HG03432 (cell line): ENCODE measurements at regions not wholly inside any gene's neighbourhood (a gene's known extent, or its start where the extent isn't known, plus 50 kb on each side); places are given as distances from the start of the nearest gene placed in this dataset.

Experiments
- ATAC-seq: cut with Tn5 transposase; IDR thresholded peaks from one replicate; pipeline ENCODE4 v1.9.1; 2021; ENCODE audit warnings: mild to moderate bottlenecking, moderate library complexity; ENCODE audit not compliant: unreplicated experiment

GRCh38 chr3:88535563-88535962 lies 385.8 kb downstream of the C3orf38 start:
- ATAC-seq: no peak

GRCh38 chr3:88542916-88543315 lies 393.2 kb downstream of the C3orf38 start:
- no peak for ATAC-seq

DNA sequence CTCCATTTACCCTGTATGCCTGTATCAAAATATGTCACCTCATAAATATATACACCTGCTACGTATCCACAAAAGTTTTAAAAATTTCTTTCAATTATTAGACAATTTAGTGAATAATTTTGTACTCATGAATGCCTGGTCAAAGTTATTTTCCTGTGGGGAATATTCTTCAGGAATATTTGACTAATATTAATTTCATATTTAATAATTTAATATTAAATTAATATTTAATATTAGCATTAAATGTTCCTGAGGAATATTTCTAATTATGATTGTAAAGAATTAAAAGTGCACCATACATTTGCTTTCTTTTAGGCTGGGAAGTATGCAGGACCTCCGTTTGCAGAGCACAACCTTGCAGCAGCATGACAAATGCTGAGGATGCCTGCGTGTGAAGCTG lies 422.7 kb downstream of the C3orf38 start:
- ATAC-seq: no peak

- no peak for ATAC-seq
Observed at GRCh38 chr3:88573472-88573871, 423.7 kb downstream of the C3orf38 start.

GRCh38 chr3:88574146-88574545 lies 424.4 kb downstream of the C3orf38 start:
- no peak for ATAC-seq

GRCh38 chr3:88584451-88584850 lies 434.7 kb downstream of the C3orf38 start:
- ATAC-seq: no peak

GRCh38 chr3:88586121-88586640 lies 436.4 kb downstream of the C3orf38 start:
- no peak for ATAC-seq

DNA sequence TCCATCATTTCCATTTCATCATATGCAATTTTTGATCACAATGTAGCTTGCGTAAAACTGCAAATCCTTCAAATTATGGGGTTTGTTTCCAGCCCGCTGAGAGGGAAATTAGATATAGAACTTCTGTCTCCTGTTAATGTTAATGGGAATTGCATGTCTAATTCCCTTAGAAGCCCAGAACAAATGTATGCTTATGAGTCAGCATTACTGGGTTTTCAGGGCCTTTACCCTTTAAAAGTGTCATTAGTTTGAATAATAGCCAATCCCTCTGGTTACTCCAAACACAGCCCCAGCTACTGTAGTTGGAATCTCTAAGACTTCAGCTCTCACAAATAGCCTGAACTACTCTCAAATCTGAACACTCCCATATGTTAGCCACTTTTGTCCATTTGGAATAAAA lies 439.4 kb downstream of the C3orf38 start:
- no peak for ATAC-seq

DNA sequence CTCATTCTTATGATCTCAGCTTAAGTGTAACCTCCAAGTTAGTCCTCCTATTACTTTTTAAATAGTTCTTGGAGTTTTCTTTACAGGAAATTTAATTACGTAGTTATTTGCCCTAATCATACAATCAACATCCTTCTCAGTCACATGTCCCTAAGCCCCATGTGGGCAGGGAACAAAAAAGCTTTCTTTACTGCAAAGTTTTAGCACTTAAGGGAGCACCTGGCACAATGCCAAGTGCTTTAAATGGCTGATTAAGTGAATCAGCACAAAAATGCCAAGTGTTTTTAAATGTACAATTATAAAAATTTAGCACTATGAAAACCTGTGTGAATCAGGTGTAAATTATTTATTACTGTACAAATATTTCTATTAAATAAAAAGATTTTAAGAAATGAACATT lies 445.3 kb downstream of the C3orf38 start:
- ATAC-seq: no peak

- ATAC-seq: no peak
Observed at GRCh38 chr3:88596451-88596850, 446.7 kb downstream of the C3orf38 start.

DNA sequence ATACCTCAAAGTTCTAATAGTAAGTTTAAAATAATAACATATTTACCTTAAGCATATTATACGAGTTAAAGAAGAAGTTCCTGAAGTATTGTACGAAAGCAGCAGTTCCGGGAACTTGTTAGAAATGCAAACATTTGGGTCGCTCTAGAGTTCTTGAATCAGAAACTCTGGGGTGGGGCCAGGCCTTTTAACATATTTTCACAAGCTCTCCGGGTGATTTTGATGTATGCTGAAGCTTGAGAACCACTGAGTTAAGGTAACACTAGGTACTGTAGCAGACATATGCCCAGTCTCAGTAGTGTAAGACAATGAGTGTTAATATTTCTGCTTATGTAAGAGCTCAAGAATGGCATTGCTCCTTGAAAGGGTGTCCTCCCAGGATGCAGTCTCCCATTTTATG lies 461.1 kb downstream of the C3orf38 start:
- no peak for ATAC-seq

GRCh38 chr3:88611826-88612326 lies 462.1 kb downstream of the C3orf38 start:
- ATAC-seq: no peak

DNA sequence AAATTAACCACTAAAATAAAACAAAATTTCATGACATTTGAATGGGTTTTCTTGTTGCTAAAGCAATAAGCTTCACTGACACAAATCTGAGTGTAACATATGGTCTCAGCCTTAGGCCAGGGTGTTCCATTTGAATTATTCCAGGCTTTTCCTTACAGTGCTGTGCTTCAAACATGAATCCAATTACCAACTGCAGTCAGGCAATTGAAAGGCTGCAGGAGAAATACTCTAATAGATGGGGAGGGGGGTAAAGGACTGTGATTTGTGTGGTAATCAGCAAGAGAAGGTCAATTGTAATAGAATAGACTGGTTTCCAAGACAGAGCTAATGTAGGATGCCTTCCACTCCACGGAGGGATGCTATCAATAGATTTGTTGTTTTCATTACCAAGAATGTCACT lies 466.7 kb downstream of the C3orf38 start:
- no peak for ATAC-seq

DNA sequence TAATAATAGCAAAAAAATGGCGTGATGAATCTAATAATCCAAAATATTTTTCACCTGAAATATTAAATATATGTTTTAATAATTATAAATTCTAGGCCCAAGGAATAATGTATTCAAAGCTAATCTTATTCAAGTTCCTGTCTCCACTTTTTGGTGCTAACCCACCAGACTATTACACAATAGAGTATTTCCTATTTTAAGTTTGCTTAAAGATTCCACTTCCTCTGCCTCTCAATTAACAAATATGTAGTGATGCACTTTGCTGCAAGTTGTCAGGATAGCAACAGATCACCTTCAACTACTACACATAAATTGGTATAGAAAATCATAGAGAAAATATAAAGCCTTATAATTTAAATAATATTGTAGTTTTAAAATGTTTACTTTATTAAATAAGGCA lies 467.5 kb downstream of the C3orf38 start:
- ATAC-seq: no peak

DNA sequence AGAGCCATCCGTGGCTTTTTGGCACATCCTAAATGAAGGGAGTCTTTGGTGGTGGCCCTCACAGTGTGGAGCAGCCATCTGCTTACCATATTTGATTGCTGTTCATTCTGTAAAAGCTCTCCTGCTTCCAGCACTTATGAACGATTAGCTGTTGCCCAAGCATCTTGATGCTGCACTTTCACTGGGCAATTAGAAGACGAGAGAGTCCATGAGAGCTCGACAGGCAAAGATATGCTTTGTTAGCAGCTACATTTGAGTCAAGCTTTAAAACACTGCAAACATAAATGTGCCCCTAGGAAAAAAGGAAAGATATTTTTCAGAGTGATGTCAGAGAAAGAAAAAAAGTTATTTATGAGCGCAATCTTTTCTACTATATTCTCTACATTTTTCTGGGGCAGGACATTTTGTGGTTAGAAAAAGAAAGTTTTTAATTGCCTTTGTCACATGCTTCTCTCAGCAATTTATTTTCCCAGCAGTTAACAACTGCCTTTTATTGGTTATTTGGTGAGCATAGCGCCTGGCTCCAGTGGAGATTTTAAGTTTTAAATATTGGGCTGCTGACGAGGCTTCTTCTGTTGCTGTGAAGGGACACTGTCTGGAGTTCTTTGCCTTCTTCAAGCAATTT lies 468.4 kb downstream of the C3orf38 start:
- no peak for ATAC-seq

- no peak for ATAC-seq
Observed at GRCh38 chr3:88621586-88621985, 471.8 kb downstream of the C3orf38 start.

DNA sequence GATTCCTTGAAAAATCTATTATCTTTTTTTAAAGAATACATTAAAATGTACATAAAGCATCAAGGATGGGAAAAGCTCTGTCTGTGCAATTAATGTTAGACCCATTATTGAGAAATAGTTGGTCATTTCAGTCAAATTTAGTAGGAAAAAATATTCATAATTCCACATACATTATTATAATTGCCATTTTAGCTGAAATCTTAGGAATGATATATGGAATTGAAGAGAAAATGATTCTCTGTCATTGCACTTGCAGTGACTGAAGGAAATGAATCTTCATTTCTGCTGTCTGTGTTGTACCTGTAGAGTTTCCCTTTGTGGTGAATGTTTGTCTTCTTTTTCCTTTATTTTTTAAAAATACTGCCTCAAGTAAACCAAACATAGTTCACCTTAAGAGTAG lies 473.9 kb downstream of the C3orf38 start:
- no peak for ATAC-seq

GRCh38 chr3:88626456-88627120 lies 476.8 kb downstream of the C3orf38 start:
- no peak for ATAC-seq

DNA sequence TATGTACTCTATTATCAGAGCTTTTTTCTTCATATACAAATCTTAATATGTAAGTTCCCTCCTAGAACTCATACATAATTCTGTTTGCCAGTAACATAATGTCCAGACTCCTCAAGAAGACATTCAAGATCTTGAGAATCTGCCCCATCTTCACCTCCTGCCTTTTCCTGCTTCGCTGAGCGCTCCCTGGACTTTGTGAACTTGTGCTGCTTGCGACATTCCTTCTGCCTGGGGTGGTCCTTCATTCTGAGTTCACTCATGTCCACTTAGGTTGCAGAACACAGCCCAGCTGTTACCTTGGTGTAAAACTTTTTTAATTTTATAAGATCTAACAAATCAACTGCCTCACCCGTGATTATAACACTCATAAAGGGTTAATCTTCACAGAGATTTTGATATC lies 478.5 kb upstream of the EPHA3 start:
- ATAC-seq: no peak

- no peak for ATAC-seq
Observed at GRCh38 chr3:88632226-88632625, 475.2 kb upstream of the EPHA3 start.

GRCh38 chr3:88640581-88640980 lies 466.8 kb upstream of the EPHA3 start:
- no peak for ATAC-seq

DNA sequence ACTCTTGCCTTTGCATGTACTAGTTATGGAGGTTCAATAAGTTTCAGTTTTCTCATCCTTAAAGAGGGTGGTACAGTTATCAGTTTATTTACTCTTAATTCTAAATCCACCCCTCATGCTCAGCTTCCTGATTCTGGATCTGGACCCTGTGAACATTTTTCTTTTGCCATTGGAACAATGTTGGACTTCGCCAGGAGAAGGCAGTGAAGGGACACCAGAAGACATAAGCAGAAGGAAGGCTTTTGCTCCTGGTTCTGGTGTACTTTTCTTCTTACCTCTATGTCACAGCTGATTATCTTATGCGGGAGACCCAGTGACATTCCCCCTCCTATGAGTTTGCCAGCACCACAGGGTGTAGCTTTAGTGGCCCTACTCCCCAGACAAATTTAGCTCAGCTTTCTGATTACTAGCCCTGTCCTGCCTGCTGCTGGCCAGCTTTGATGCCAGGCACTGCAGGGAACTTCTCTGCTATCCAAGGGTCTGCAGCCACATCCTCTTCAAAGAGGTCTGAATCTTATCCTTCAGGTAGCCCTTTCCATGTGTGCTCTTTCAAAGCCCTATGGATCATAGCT lies 466.3 kb upstream of the EPHA3 start:
- ATAC-seq: no peak
